Choroid plexus epithelial cell (primary cell): ENCODE measurements at regions not wholly inside any gene's neighbourhood (a gene's known extent, or its start where the extent isn't known, plus 50 kb on each side); places are given as distances from the start of the nearest gene placed in this dataset.

Experiments
- DNase-seq: peaks from one replicate; pipeline ENCODE4 v3.0.0-alpha.2; 2010; ENCODE audit warnings: low read depth
- H3K4me3 ChIP-seq: 2 replicates; pipeline ENCODE4 v1.5.1; 2011; ENCODE audit warnings: low read depth, mild to moderate bottlenecking, control low read depth, low read length, moderate library complexity
- TF ChIP-seq, protein P1 (sequence below): conservative IDR thresholded peaks from 2 replicates; pipeline ENCODE4 v1.5.1; 2011; ENCODE audit warnings: low read depth, mild to moderate bottlenecking, control low read depth, inconsistent platforms, low read length, moderate library complexity

GRCh38 chr18:7459851-7460770 is 107.0 kb upstream of the PTPRM start:
- peak overlapping the region; percentile 6 for H3K4me3 ChIP-seq
- DNase-seq: peak; percentile 26
- TF ChIP-seq, protein P1, sequence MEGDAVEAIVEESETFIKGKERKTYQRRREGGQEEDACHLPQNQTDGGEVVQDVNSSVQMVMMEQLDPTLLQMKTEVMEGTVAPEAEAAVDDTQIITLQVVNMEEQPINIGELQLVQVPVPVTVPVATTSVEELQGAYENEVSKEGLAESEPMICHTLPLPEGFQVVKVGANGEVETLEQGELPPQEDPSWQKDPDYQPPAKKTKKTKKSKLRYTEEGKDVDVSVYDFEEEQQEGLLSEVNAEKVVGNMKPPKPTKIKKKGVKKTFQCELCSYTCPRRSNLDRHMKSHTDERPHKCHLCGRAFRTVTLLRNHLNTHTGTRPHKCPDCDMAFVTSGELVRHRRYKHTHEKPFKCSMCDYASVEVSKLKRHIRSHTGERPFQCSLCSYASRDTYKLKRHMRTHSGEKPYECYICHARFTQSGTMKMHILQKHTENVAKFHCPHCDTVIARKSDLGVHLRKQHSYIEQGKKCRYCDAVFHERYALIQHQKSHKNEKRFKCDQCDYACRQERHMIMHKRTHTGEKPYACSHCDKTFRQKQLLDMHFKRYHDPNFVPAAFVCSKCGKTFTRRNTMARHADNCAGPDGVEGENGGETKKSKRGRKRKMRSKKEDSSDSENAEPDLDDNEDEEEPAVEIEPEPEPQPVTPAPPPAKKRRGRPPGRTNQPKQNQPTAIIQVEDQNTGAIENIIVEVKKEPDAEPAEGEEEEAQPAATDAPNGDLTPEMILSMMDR: no peak

GRCh38 chr18:7464245-7464966 is 102.7 kb upstream of the PTPRM start:
- TF ChIP-seq, protein P1: no peak

DNA sequence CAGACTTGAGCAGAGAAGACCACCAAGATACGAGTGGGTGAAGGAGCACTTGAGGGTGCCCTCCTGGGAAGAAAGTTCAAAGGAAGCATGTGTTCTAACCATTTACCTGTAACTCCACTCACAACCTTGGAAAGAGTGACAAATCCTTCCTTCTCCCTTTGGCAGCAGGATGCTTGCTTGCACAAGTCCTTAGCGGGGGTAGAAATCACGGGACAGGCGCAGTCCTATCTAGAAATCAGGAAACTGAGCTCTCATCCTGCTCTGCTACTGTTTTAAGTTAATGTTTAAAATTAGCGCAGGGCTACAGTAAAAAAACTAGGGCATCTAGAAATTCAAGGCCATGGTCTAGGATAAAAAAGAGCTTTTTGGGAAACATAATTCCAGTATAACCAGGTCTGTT is 100.9 kb upstream of the PTPRM start:
- TF ChIP-seq, protein P1: no peak
- no peak overlapping the region for H3K4me3 ChIP-seq
- DNase-seq: no peak

More at GRCh38 chr18:7464245-7464966, 102.7 kb upstream of the PTPRM start:
- DNase-seq: no peak
- H3K4me3 ChIP-seq: no peak overlapping the region

DNA sequence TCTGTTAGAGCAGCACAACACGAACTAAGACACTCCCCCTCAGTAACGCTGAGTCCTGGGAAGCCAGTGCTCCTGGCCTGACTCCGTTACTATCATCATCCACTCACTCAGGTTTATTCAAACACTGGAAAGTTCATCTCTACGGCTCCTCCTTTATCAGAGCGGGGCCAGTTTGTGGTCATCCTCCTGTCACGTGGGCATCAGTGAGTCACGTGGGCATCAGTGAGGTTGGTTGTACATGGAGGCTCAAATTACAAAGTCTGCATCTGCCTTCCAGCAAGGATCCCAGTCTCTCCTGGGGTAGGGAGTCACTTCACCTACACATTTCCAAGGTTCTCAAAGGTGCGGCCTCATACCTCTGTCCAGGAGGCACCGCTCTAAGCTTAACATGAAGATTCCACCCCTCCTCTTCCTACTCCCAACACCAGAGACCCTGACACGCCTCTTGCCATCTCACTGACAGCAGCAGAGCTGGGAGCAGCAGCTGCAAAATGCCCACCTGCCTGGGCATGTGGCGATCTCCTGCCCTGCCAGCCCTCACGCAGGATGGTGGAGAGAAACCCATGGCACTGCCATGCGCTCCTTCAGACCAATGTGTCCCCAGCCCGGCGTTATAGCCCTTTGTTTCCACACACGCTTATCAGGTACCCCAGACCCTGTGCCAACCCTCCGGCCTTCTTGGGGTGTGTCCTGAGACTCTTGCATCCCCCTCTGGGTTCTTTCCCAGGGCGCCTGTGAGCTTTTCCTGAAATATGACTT is 99.2 kb upstream of the PTPRM start:
- TF ChIP-seq, protein P1: no peak
- peak; percentile 52 for DNase-seq
- no peak overlapping the region for H3K4me3 ChIP-seq

DNA sequence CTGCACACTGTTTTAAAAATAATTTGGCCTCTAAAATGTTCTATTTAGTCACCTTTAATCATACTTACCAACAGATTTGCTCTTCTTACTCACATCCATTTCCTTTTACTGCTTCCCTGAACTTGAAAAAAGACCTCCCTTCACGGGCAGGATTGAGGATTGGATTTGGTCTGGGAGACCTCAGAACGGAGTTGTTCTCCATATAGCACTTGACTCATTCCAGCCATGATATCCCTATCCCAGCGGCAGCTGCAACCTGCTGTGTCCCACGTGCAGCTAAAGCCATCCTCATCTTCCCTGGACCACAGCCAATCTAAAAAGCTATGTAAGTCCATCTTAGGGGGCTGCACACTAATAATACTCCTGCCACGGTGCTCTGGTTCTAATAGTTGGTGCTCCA is 97.0 kb upstream of the PTPRM start:
- TF ChIP-seq, protein P1: no peak
- no peak for DNase-seq

DNA sequence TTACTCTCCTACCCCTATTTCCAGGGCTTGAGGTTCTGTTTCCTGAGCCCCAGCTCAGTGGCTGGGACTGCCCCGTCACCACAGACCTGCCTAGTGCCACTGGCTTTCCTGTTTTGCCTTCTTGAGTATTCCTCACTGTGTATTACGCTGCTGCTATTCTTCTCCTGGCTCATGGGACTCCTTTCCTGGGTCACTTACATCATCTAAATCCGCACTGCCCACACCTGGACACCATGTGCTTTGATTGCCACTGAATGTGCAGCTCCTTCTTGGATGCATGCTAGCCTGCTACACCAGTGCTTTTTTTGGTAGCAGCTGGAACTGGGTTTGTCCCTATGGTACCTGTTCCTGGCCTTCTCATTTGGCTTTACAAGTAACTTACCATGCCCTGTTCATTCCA is 96.6 kb upstream of the PTPRM start:
- TF ChIP-seq, protein P1: no peak
- H3K4me3 ChIP-seq: no peak overlapping the region
- DNase-seq: no peak

More for the DNA sequence above, 97.0 kb upstream of the PTPRM start:
- H3K4me3 ChIP-seq: no peak overlapping the region
